ENCODE measurements at regions not wholly inside any gene's neighbourhood (a gene's known extent, or its start where the extent isn't known, plus 50 kb on each side); places are given as distances from the start of the nearest gene placed in this dataset.

- no peak for DNase-seq (ENCODE audit: low read depth in 1 of 2, low spot score in 1 of 2)
- in situ Hi-C loops (cut with HindIII; ENCODE audit: low pct_unique_long_range_greater_than_20kb, low sequenced_read_pairs), result no loop called here
- TF ChIP-seq JUND (IDR thresholded peaks at IDR 0.05; ENCODE audit: low read depth), result no peak
These were observed 795.2 kb downstream of the SLC4A3 start for GRCh38 chr2:220422676-220423075.

DNA sequence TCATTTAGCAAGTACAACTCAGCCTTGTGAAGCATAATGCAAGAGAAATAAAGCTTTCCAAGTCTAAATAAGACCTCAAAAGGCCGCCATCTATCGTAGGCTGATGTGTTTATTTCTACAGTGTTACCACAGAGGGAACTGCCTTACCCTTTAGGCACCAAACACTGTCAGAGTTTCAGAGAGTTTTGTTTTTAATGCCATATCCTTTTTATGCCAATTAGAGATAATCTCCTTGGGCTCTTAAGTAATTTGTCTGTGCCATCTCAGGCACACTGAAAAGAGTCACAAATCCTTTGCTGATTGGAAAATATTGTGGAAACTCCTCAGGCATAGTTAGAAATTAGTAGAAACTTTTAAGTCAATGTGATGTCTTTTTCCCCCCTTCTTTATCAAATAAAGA, 797.1 kb downstream of the SLC4A3 start:
- no peak for TF ChIP-seq JUND (IDR thresholded peaks at IDR 0.05; ENCODE audit: low read depth)
- in situ Hi-C loops (cut with HindIII; ENCODE audit: low pct_unique_long_range_greater_than_20kb, low sequenced_read_pairs), result no loop called here
- DNase-seq (ENCODE audit: low read depth in 1 of 2, low spot score in 1 of 2), result no peak

DNA sequence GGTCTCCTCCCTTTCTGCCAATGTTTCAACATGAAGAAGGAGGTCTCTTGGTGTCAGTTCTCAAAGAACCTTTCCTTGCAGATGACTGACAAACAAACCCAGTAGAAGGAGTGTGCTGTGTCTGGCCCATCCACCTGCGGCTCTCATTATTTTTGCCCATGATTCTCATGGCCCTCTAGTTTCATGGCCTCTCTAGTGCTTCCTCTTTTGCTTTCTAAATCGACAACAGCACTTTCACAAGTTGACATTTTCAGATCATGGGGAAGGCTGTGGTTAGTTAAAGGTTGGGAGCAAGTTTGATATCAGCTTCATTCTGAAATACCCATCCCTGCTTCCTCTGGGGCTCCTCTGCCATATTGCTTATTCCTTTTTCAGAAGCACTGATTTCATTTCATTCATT, 805.2 kb downstream of the SLC4A3 start:
- no peak for DNase-seq (ENCODE audit: low read depth in 1 of 2, low spot score in 1 of 2)
- no peak for TF ChIP-seq JUND (IDR thresholded peaks at IDR 0.05; ENCODE audit: low read depth)
- in situ Hi-C loops (cut with HindIII; ENCODE audit: low pct_unique_long_range_greater_than_20kb, low sequenced_read_pairs), result no loop called here

DNA sequence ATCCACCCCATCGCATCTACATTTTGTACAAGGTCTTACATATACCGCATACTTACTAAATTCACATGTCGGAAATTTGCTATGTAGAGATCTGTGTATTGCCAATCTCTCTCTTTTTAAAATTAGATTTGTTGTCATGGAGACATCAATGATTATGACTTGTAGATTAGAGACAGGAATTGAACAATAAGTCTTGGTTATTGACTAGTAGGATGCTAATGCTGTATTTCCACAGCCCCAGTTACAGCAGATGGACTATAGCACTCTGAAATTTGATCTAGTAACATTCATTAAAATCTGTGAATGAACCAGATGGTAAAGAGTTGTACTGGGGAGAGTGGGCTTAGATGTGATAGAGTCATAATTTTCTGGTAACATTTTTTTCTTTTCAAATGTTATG, 805.7 kb downstream of the SLC4A3 start:
- no peak for DNase-seq (ENCODE audit: low read depth in 1 of 2, low spot score in 1 of 2)
- no peak for TF ChIP-seq JUND (IDR thresholded peaks at IDR 0.05; ENCODE audit: low read depth)
- in situ Hi-C loops (cut with HindIII; ENCODE audit: low pct_unique_long_range_greater_than_20kb, low sequenced_read_pairs), result no loop called here

DNA sequence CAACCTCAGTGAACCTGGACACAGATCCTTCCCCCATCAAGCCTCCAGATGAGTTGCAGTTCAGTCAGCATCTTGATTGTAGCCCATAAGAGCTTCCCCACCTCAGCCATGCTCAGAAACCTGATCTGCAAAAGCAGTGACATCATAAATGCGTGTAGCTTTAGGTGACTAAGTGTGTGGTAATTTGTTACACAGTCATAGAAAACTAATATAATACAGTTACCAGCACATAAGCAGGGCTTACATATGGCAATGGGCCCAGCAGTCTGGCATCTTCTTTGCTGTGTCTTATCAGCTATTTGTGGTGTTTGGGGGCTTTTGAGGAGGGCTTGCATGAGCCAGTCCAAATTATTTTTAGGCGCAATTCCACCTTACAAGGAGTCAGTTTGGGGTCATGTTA, 807.0 kb downstream of the SLC4A3 start:
- in situ Hi-C loops (cut with HindIII; ENCODE audit: low pct_unique_long_range_greater_than_20kb, low sequenced_read_pairs), result no loop called here
- no peak for DNase-seq (ENCODE audit: low read depth in 1 of 2, low spot score in 1 of 2)
- TF ChIP-seq JUND (IDR thresholded peaks at IDR 0.05; ENCODE audit: low read depth), result no peak

DNA sequence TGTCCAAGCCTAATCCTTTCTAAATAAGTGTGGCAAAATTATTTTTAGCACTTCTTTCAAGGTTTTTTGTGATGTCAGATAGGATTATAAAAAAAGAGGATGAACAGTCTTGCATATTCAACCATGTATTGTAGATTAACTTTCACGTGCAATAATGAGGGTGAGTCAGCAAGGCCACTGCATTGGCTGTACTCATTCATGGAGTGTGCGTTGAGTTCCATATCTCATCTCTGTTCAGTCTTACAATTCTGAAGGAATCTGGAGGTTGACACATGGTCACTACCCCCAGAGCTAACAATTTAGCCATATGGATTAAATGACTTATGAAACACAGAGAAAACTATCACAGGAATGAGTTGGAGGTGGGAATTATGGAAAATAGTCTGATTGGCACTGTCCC, 810.5 kb downstream of the SLC4A3 start:
- TF ChIP-seq JUND (IDR thresholded peaks at IDR 0.05; ENCODE audit: low read depth), result no peak
- in situ Hi-C loops (cut with HindIII; ENCODE audit: low pct_unique_long_range_greater_than_20kb, low sequenced_read_pairs), result no loop called here
- DNase-seq (ENCODE audit: low read depth in 1 of 2, low spot score in 1 of 2), result no peak

DNA sequence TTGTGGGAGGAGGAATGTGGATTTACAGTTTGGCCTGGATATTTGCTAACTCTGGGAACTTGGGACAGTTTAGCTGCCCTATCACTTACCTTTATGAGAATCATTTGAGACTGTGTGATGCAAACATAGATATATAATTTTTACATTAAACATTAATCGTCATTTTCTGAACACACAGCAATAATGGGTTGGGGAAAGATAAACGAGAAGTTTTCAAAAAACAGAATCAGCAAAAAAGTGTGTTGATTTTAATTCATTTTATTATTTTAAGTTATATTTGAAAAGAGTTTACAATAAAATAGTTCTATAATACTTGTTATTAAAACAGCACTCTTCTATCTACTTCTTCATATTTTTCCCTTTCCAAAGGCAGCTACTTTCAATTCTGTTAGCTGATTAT, 813.3 kb downstream of the SLC4A3 start:
- TF ChIP-seq JUND (IDR thresholded peaks at IDR 0.05; ENCODE audit: low read depth), result no peak
- DNase-seq (ENCODE audit: low read depth in 1 of 2, low spot score in 1 of 2), result no peak
- in situ Hi-C loops (cut with HindIII; ENCODE audit: low pct_unique_long_range_greater_than_20kb, low sequenced_read_pairs), result no loop called here

DNA sequence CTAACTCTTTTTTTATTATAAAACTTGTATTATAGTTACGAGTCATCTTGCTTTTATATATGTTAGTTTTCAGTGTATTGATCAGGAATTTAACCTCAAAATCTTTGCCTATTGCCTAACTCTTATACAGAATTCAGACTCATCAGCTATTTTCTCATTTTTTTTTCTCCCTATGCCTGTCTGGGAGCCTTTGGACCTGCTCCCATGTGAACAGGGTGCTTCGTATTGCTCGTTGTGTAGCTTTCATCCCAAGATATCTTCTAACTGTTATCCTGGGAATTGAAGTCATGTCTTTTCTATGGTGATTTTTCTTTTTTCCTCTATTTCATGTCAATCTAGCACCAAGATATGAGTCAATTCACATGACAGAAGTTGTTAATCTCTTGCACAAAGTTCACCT, 814.0 kb downstream of the SLC4A3 start:
- TF ChIP-seq JUND (IDR thresholded peaks at IDR 0.05; ENCODE audit: low read depth), result no peak
- DNase-seq (ENCODE audit: low read depth in 1 of 2, low spot score in 1 of 2), result no peak
- in situ Hi-C loops (cut with HindIII; ENCODE audit: low pct_unique_long_range_greater_than_20kb, low sequenced_read_pairs), result no loop called here

GRCh38 chr2:220442012-220442411, 814.6 kb downstream of the SLC4A3 start:
- no peak for DNase-seq (ENCODE audit: low read depth in 1 of 2, low spot score in 1 of 2)
- TF ChIP-seq JUND (IDR thresholded peaks at IDR 0.05; ENCODE audit: low read depth), result no peak
- in situ Hi-C loops (cut with HindIII; ENCODE audit: low pct_unique_long_range_greater_than_20kb, low sequenced_read_pairs), result no loop called here

GRCh38 chr2:220445429-220446105, 818.1 kb downstream of the SLC4A3 start:
- in situ Hi-C loops (cut with HindIII; ENCODE audit: low pct_unique_long_range_greater_than_20kb, low sequenced_read_pairs), result no loop called here
- DNase-seq (ENCODE audit: low read depth in 1 of 2, low spot score in 1 of 2), result no peak
- TF ChIP-seq JUND (IDR thresholded peaks at IDR 0.05; ENCODE audit: low read depth), result no peak

DNA sequence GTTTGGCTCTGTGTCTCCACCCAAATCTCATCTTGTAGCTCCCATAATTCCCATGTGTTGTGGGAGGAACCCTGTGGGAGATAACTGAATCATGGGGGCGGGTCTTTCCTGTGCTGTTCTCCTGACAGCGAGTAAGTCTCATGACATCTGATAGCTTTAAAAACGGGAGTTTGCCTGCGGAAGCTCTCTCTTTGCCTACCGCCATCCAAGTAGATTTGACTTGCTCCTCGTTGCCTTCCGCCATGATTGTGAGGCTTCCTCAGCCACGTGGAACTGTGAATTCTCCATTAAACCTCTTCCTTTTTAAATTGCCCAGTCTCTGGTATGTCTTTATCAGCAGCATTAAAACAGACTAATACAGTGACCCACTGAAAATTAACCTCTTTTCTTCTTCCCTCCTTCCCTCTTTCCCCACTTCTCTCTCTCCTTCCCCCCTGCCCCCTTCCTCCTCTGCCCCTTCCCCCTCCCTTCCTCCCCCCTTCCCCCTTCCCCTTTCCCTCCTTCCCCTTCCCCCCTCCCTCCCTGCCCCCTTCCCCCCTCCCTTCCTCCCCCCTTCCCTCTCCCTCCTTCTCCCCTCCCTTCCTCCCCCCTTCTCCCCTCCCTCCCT, 818.8 kb downstream of the SLC4A3 start:
- in situ Hi-C loops (cut with HindIII; ENCODE audit: low pct_unique_long_range_greater_than_20kb, low sequenced_read_pairs), result no loop called here
- no peak for DNase-seq (ENCODE audit: low read depth in 1 of 2, low spot score in 1 of 2)
- no peak for TF ChIP-seq JUND (IDR thresholded peaks at IDR 0.05; ENCODE audit: low read depth)

DNA sequence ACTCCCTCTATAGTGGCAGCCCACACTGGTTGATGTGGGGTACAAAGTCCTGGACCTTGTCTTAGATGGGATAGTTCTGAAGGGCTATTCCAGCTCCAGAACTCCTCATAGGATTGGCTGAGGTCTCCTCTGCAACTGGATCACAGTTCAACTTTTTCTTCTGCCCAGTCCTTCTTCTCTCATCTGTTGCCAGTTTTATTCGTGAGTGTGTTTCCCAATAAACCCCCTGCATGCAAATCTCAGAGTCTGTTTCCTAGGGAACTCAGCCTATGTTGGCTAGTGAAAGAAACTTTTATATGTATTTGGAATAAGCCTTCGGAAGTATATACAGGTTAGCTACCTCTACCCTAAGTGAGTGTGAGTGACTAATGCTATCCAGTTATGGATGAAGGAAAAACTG, 823.4 kb downstream of the SLC4A3 start:
- DNase-seq (ENCODE audit: low read depth in 1 of 2, low spot score in 1 of 2), result no peak
- no peak for TF ChIP-seq JUND (IDR thresholded peaks at IDR 0.05; ENCODE audit: low read depth)
- in situ Hi-C loops (cut with HindIII; ENCODE audit: low pct_unique_long_range_greater_than_20kb, low sequenced_read_pairs), result no loop called here

GRCh38 chr2:220451438-220451837, 824.0 kb downstream of the SLC4A3 start:
- no peak for DNase-seq (ENCODE audit: low read depth in 1 of 2, low spot score in 1 of 2)
- TF ChIP-seq JUND (IDR thresholded peaks at IDR 0.05; ENCODE audit: low read depth), result no peak
- in situ Hi-C loops (cut with HindIII; ENCODE audit: low pct_unique_long_range_greater_than_20kb, low sequenced_read_pairs), result no loop called here

DNA sequence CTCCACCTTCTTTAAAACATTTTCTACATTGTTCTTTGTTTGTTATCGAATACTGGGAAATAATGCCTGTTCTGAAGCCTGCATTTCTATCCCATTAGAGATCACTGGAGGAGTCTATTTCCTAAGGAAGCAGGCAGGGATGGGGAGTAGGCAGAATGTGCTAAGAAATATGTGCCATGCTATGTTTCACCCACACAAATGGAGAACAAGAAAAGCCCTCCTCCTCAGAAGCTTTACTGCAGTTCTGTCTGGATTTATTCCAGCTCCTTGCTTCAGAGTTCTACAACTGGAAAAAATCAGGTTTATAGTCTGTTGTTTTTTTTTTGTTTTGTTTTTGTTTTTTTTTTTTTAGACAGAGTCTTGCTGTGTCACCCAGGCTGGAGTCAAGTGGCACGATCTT, 825.1 kb downstream of the SLC4A3 start:
- in situ Hi-C loops (cut with HindIII; ENCODE audit: low pct_unique_long_range_greater_than_20kb, low sequenced_read_pairs), result no loop called here
- no peak for TF ChIP-seq JUND (IDR thresholded peaks at IDR 0.05; ENCODE audit: low read depth)
- DNase-seq (ENCODE audit: low read depth in 1 of 2, low spot score in 1 of 2), result no peak

Measured in T47D (cell line).